ENCODE measurements at regions not wholly inside any gene's neighbourhood (a gene's known extent, or its start where the extent isn't known, plus 50 kb on each side); places are given as distances from the start of the nearest gene placed in this dataset.

GRCh38 chr9:93826905-93827544, 128.1 kb downstream of the BARX1 start:
- TF ChIP-seq HDGF (IDR thresholded peaks at IDR 0.05; ENCODE audit: borderline replicate concordance), result no peak
- TF ChIP-seq SUZ12 (IDR thresholded peaks at IDR 0.05), result no peak
- no peak for TF ChIP-seq FOXA1 (IDR thresholded peaks at IDR 0.05)
- TF ChIP-seq TARDBP (IDR thresholded peaks at IDR 0.05), result no peak
- no peak for TF ChIP-seq CTBP1 (IDR thresholded peaks at IDR 0.05; ENCODE audit: borderline replicate concordance)
- TF ChIP-seq ZNF384 (IDR thresholded peaks at IDR 0.05), result no peak
- TF ChIP-seq LEF1 (IDR thresholded peaks at IDR 0.05; ENCODE audit: borderline replicate concordance), result no peak
- no peak for TF ChIP-seq FOXM1 (IDR thresholded peaks at IDR 0.05; ENCODE audit: borderline replicate concordance)
- no peak for TF ChIP-seq PKNOX1 (IDR thresholded peaks at IDR 0.05)
- TF ChIP-seq ARNT (IDR thresholded peaks at IDR 0.05), result no peak
- TF ChIP-seq NFRKB (IDR thresholded peaks at IDR 0.05), result no peak
- no peak for TF ChIP-seq ELF4 (IDR thresholded peaks at IDR 0.05)
- no peak for TF ChIP-seq SP1 (IDR thresholded peaks at IDR 0.05)
- no peak for TF ChIP-seq BHLHE40 (IDR thresholded peaks at IDR 0.05; ENCODE audit: borderline replicate concordance)
- TF ChIP-seq L3MBTL2 (conservative IDR thresholded peaks at IDR 0.05), result no peak
- no peak for TF ChIP-seq FOXK2 (IDR thresholded peaks at IDR 0.05)
- no peak for DNase-seq (ENCODE audit: extremely low spot score)
- CTCF ChIA-PET, result interaction anchor here (0.7 to 1.0 kb wide), 6 partner anchors 12 to 187 kb away, joined by 3 to 7 read pairs (median 4); no protein-coding TSS in a partner anchor
- POLR2A ChIA-PET, result no interaction called here

- ChIA-PET POLR2A (no interaction called here), CTCF (no interaction called here)
- peak; percentile 1 for DNase-seq (ENCODE audit: extremely low spot score)
- TF ChIP-seq HDGF (IDR thresholded peaks at IDR 0.05; ENCODE audit: borderline replicate concordance), result no peak
Observed at GRCh38 chr9:93826209-93826608, 128.9 kb downstream of the BARX1 start.

- DNase-seq (ENCODE audit: extremely low spot score), result peak; percentile 4
- CTCF ChIA-PET, result no interaction called here
- POLR2A ChIA-PET, result interaction anchor here (0.6 kb wide), 1 partner anchor 73 kb away, joined by 3 read pairs; no protein-coding TSS in a partner anchor
- no peak for TF ChIP-seq PKNOX1 (IDR thresholded peaks at IDR 0.05)
- TF ChIP-seq TARDBP (IDR thresholded peaks at IDR 0.05), result no peak
- no peak for TF ChIP-seq FOXK2 (IDR thresholded peaks at IDR 0.05)
- no peak for TF ChIP-seq L3MBTL2 (conservative IDR thresholded peaks at IDR 0.05)
- no peak for TF ChIP-seq FOXM1 (IDR thresholded peaks at IDR 0.05; ENCODE audit: borderline replicate concordance)
Observed at GRCh38 chr9:93825348-93826115, 129.6 kb downstream of the BARX1 start.

- ChIA-PET POLR2A (interaction anchor here (0.6 kb wide), 1 partner anchor 74 kb away, joined by 3 read pairs; no protein-coding TSS in a partner anchor), CTCF (no interaction called here)
- DNase-seq (ENCODE audit: extremely low spot score), result peak; percentile 3
- TF ChIP-seq PKNOX1 (IDR thresholded peaks at IDR 0.05) (no peak), LEF1 (IDR thresholded peaks at IDR 0.05; ENCODE audit: borderline replicate concordance) (no peak), BHLHE40 (IDR thresholded peaks at IDR 0.05; ENCODE audit: borderline replicate concordance) (no peak), CTBP1 (IDR thresholded peaks at IDR 0.05; ENCODE audit: borderline replicate concordance) (no peak), NFRKB (IDR thresholded peaks at IDR 0.05) (no peak), TARDBP (IDR thresholded peaks at IDR 0.05) (no peak), SP1 (IDR thresholded peaks at IDR 0.05) (no peak), SUZ12 (IDR thresholded peaks at IDR 0.05) (no peak), ARNT (IDR thresholded peaks at IDR 0.05) (no peak), FOXK2 (IDR thresholded peaks at IDR 0.05) (no peak), ZNF384 (IDR thresholded peaks at IDR 0.05) (no peak)
Observed at GRCh38 chr9:93824386-93825294, 130.5 kb downstream of the BARX1 start.

DNA sequence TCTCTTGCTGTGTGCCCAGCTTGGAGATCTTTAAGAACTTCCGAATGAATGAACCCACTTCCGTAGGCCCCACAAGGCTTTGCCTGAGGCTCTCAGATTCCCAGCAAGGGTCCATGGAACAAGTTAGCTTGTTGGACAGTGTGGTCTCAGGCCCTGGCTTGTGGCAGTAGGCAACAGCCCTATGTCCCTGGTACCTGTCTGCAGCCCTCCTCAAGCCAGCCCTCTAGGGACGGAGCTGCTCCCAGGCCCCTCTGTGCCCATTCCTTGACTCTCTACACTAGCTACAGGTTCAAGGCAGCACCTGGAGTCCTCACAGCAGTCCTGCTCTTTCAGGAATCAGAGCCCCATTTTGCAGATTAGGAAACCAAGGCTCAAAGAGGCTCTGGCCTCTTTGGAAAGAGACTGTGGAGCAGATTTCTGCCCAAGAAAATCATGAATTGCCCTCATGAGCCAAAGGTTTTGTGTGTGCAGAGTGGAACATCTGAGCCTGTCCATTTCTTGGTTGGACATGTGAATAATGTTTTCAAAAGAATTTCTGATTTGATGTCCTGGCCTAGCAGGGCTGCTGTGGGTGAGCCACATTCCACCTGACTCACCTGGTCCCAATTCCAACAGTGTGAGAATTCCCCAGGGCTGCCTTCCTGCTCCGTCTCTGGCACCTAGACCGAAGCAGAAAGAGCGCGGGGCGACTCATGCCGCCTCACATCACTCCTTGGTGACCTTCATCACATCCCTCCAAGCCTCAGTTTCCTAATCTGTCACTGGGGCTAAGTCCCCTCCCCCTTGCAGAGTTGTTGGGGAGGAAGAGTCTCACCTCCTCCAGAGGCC, 131.7 kb downstream of the BARX1 start:
- CTCF ChIA-PET, result no interaction called here
- POLR2A ChIA-PET, result no interaction called here
- no peak for DNase-seq (ENCODE audit: extremely low spot score)
- TF ChIP-seq PKNOX1 (IDR thresholded peaks at IDR 0.05) (no peak), ARNT (IDR thresholded peaks at IDR 0.05) (no peak), BHLHE40 (IDR thresholded peaks at IDR 0.05; ENCODE audit: borderline replicate concordance) (no peak), FOXA1 (IDR thresholded peaks at IDR 0.05) (no peak), LEF1 (IDR thresholded peaks at IDR 0.05; ENCODE audit: borderline replicate concordance) (no peak), FOXK2 (IDR thresholded peaks at IDR 0.05) (no peak), SUZ12 (IDR thresholded peaks at IDR 0.05) (no peak), FOXM1 (IDR thresholded peaks at IDR 0.05; ENCODE audit: borderline replicate concordance) (no peak), SP1 (IDR thresholded peaks at IDR 0.05) (no peak), TARDBP (IDR thresholded peaks at IDR 0.05) (no peak), CTBP1 (IDR thresholded peaks at IDR 0.05; ENCODE audit: borderline replicate concordance) (no peak), ZNF384 (IDR thresholded peaks at IDR 0.05) (no peak), NFRKB (IDR thresholded peaks at IDR 0.05) (no peak)

All from HEK293T (cell line).